GM19324 (cell line): ENCODE measurements at regions not wholly inside any gene's neighbourhood (a gene's known extent, or its start where the extent isn't known, plus 50 kb on each side); places are given as distances from the start of the nearest gene placed in this dataset.
"Not testable (repeated sequence)": the region's sequence is repeated elsewhere in the genome, so short reads cannot be mapped to it uniquely, and the experiment has no call there.

Source experiments
- ATAC-seq: cut with Tn5 transposase; IDR thresholded peaks from one replicate; pipeline ENCODE4 v1.9.1; 2021; ENCODE audit warnings: mild to moderate bottlenecking, moderate library complexity; ENCODE audit not compliant: unreplicated experiment, low FRiP score

DNA sequence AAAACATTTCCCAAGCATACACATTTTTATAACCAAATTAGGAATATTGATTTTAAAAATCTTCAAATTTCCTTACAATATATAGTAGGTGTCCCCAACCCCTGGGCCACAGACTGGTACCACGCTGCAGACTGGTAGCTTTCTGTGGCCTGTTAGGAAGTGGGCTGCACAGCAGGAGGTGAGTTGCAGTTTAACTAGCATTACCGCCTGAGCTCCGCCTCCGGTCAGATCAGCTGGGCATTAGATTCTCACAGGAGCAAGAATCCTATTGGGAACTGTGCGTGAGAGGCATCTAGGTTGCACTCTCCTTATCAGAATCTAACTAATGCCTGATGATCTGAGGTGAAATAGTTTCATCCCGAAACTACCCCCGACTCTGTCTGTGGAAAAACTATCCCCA is 62.1 kb downstream of the ZWINT start:
- no peak for ATAC-seq

DNA sequence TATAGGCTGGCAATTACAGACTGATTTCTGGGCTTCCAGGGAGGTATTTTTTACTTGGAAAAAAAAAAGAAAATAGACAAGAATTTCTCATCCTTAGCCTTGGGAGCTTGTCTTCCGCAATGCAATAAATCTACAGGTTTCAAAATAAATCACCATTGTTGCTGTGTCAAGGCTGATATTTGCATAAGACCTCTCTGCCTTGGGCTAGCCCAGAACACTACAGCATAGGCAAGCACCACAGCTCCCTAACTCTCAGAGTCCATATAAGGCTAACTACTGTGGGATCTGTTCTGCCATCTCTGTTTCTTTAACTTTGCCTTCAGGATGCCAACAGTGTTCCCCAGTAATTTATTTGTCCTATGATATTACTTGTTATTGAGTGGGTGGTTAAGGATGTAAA is 64.4 kb downstream of the ZWINT start:
- peak; percentile 83 for ATAC-seq

- ATAC-seq = no peak
Measured at GRCh38 chr10:56288403-56288802, 72.7 kb downstream of the ZWINT start.

GRCh38 chr10:56286096-56286495 is 75.0 kb downstream of the ZWINT start:
- ATAC-seq = no peak

DNA sequence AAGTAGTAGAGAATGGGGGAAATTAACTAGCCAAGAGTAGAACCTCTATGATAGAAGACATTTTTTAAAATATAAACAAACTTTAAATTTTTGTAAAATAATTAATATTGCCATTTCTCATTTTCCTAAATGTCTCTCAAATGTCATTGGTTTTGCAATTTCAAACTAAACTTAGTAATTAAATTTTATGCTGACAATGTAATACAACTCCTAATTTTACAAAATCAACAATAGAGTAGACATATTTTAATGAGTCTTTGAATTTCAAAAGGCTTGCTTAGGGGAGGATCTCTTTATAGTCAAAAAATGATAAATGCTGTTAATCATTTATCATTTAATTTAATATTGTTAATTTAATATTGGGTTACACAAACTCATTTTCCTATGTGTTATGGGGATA is 81.8 kb downstream of the ZWINT start:
- ATAC-seq = no peak

GRCh38 chr10:56269181-56269580 is 91.9 kb downstream of the ZWINT start:
- ATAC-seq = no peak

GRCh38 chr10:56266120-56266519 is 94.9 kb downstream of the ZWINT start:
- ATAC-seq = no peak

GRCh38 chr10:56258991-56259390 is 102.1 kb downstream of the ZWINT start:
- no peak for ATAC-seq

GRCh38 chr10:56258378-56258777 is 102.7 kb downstream of the ZWINT start:
- ATAC-seq = no peak

DNA sequence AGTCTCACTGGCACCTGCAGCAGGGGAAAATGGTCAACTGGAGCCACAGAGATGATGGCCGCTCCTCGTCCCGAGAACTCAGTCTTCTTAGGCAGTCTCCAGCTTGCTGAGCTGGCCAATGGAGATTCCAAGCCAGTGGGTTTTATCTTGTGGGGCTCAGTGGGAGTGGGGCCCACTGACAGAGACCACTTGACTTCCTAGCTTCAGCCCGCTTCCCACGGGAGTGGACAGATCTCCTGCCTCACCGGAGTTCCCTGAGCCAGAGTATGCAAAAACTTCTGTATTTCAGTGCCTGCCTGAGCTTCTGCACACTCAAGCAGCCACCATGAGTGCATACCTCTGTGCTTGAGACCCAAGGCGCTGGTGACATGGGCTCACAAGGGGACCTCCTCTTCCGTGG is 105.8 kb downstream of the ZWINT start:
- no peak for ATAC-seq

DNA sequence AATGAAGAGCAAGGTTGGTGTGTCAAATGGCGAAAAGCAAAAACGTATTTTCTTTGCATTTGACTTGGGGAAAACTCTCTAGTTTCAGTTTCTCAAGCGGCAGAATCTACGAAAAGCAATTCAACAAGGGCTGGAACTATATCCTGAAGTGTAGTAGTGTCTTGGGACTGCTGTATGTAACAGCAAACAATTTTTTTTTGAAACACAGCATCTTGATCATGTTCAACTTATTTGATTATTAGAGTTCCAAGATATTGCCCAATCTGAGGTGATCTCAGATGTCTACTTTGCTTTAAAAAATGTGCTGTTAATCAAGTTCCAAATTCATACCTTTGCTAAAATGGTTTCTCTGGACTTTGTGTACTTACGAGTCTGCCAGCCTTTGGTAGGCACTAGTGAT is 120.6 kb downstream of the ZWINT start:
- ATAC-seq = no peak

DNA sequence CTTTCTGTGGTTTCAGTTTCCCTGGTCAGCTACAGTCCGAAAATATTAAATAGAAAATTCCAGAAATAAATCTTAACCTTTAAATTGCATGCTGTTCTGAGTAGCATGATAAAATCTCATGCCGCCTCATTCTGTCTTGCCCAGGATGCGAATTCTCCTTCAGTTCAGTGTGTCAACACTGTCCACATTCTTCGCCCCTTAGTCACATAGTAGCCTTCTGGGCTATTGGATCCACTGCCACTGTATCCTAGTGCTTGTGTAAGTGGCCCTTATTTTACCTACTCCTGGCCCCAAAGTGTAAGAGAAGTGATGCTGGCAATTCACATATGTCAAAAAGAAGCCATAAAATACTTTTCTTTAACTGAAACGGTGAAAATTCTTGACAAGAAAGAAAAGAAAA is 129.6 kb downstream of the ZWINT start:
- no peak for ATAC-seq

- no peak for ATAC-seq
Measured at GRCh38 chr10:56222237-56222636, 138.8 kb downstream of the ZWINT start.

DNA sequence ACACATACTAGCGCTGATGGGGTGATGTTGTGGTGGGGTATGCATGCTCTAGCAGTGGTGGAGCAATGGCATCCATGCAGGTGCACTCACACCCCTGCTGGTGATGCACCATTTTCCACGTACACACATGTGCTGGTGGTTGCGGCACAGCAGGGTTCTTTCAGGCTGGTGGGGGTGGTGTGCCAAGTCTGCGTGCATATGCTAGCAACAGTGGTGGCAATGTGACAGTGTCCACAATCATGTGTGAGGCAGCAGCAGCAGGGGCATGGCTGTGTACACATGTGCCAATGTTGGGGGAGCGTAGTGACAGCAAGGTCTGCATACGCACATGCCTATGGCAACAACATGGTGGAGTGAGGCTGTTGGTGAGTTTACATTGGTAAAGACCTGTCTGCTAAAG is 148.1 kb downstream of the ZWINT start:
- ATAC-seq = no peak

- ATAC-seq = peak; percentile 89
Measured at GRCh38 chr10:56181607-56182006, 179.5 kb downstream of the ZWINT start.

DNA sequence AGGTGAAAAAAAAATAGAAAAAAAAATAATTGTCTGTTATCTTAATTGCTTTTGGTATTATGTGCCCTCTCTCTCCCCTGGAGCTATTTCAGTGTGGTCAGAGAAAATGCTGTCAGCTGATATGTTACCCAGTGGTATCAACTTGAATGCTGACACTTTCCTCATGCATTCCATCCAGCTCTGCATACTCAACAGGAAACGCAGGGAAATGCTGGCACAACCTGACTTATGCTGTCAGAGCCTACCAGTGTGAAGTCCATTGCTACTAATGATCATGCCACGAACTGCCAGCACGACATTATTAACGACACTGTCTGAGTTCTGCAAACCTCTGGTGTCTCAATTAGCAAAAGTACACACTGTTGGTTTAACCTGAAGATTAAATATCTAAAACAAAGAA is 182.8 kb downstream of the ZWINT start:
- no peak for ATAC-seq

DNA sequence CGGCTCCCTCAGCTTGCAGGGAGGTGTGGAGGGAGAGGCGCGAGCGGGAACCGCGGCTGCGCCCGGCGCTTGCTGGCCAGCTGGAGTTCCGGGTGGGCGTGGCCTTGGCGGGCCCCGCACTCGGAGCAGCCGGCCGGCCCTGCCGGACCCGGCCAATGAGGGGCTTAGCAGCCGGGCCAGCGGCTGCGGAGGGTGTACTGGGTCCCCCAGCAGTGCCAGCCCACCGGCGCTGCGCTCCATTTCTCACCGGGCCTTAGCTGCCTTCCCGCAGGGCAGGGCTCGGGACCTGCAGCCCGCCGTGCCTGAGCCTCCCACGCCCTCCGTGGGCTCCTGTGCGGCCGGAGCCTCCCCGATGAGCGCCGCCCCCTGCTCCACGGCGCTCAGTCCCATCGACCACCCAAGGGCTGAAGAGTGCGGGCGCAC is 206.0 kb downstream of the ZWINT start:
- not testable (repeated sequence) for ATAC-seq

- no peak for ATAC-seq
Measured at GRCh38 chr10:56146806-56147205, 214.3 kb downstream of the ZWINT start.

- peak; percentile 89 for ATAC-seq
Measured at GRCh38 chr10:56142092-56142728, 218.8 kb downstream of the ZWINT start.

DNA sequence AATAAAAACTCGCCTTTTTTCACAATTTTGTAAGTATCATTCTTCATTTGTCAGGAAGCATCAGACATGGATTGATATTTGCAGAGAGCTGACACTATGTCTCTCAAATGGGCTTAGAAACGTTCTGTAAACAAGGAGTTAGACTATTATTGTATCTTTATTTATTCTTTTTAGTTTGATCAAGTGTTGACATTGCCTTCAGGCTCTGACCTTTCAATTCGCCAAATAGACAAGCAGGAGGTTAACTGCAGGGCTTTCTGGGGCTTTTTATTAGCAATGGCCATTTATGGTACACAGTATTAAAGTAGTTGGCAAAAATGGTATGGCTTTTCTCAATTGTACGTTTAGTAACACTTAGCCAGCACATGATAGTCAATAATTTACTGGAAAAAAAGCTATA is 221.7 kb downstream of the ZWINT start:
- no peak for ATAC-seq

- ATAC-seq = no peak
Measured at GRCh38 chr10:56135828-56136227, 225.2 kb downstream of the ZWINT start.

GRCh38 chr10:56123247-56123646 is 237.8 kb downstream of the ZWINT start:
- ATAC-seq = no peak

DNA sequence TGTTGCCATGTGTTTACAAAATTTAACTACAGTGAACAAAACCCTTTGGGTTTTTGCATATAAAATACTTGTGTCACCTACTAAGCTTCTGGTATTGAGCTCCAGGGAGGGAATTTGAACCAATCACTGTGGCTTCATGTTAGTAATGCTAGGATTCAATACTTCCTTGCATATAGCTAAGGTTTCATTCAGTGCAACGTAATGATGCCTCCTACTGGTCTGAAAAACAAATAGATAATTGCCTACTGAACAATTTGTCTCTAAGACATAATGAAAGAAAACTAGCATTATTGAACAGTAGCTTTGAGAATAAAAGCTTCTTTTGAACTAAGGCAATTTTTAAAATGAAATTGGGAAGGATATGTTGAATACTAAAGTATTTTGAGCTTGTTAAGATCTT is 244.4 kb downstream of the ZWINT start:
- no peak for ATAC-seq
